Neural crest cell (in vitro differentiated cells): ENCODE measurements at regions not wholly inside any gene's neighbourhood (a gene's known extent, or its start where the extent isn't known, plus 50 kb on each side); places are given as distances from the start of the nearest gene placed in this dataset.

Source experiments
- DNase-seq: peaks from one replicate; pipeline ENCODE4 v3.0.0; 2021; ENCODE audit warnings: low read depth, mixed read lengths, low spot score
- H3K27ac Mint-ChIP-seq: one replicate; pipeline ENCODE4 v1.8.0; 2021; ENCODE audit warnings: mild to moderate bottlenecking, mixed read lengths; ENCODE audit not compliant: unreplicated experiment
- H3K27me3 Mint-ChIP-seq: 2 replicates; pipeline ENCODE4 v1.8.0; 2021; ENCODE audit warnings: low read depth, mild to moderate bottlenecking, mixed read lengths
- H3K36me3 Mint-ChIP-seq: 2 replicates; pipeline ENCODE4 v1.8.0; 2021; ENCODE audit warnings: low read depth, mild to moderate bottlenecking, mixed read lengths
- H3K4me1 Mint-ChIP-seq: 2 replicates; pipeline ENCODE4 v1.8.0; 2021; ENCODE audit warnings: mixed read lengths
- H3K4me3 Mint-ChIP-seq: one replicate; pipeline ENCODE4 v1.8.0; 2021; ENCODE audit warnings: mild to moderate bottlenecking, mixed read lengths
- H3K9me3 Mint-ChIP-seq: 2 replicates; pipeline ENCODE4 v1.8.0; 2021; ENCODE audit warnings: mixed read lengths
- TF ChIP-seq, protein P1 (sequence below): fragments of 200-600 bp; sonication (generic); conservative IDR thresholded peaks from 2 replicates; pipeline ENCODE4 v1.5.0; 2021; ENCODE audit warnings: antibody characterized with exemption, mild to moderate bottlenecking

DNA sequence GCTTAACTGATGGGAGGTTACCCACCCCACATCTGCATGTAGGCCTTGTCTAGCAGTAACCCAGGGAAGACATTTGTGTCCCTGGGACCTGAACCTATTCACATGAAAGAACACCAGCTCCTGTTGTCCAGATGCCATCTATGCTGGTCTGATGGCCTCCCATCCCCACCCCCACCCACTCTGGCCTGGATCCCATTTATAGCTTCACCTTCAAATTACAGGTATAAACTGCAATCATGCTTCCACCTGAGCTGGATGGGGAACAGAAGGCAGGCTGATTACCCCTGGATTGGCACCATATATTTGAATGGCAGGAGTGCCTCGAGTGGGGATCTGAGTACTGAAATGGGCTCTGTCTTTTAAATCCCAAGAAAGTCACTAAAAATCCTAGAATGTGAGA is 312.7 kb upstream of the USP24 start:
- no peaks in the 10 kb centered on the region for H3K4me1 Mint-ChIP-seq
- no peak for DNase-seq
- H3K4me3 Mint-ChIP-seq: no peak overlapping the region
- H3K36me3 Mint-ChIP-seq: no peaks in the 10 kb centered on the region
- no peak overlapping the region for H3K27ac Mint-ChIP-seq
- H3K9me3 Mint-ChIP-seq: no peaks in the 10 kb centered on the region
- H3K27me3 Mint-ChIP-seq: no peaks in the 10 kb centered on the region
- TF ChIP-seq, protein P1, sequence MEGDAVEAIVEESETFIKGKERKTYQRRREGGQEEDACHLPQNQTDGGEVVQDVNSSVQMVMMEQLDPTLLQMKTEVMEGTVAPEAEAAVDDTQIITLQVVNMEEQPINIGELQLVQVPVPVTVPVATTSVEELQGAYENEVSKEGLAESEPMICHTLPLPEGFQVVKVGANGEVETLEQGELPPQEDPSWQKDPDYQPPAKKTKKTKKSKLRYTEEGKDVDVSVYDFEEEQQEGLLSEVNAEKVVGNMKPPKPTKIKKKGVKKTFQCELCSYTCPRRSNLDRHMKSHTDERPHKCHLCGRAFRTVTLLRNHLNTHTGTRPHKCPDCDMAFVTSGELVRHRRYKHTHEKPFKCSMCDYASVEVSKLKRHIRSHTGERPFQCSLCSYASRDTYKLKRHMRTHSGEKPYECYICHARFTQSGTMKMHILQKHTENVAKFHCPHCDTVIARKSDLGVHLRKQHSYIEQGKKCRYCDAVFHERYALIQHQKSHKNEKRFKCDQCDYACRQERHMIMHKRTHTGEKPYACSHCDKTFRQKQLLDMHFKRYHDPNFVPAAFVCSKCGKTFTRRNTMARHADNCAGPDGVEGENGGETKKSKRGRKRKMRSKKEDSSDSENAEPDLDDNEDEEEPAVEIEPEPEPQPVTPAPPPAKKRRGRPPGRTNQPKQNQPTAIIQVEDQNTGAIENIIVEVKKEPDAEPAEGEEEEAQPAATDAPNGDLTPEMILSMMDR: no peak

DNA sequence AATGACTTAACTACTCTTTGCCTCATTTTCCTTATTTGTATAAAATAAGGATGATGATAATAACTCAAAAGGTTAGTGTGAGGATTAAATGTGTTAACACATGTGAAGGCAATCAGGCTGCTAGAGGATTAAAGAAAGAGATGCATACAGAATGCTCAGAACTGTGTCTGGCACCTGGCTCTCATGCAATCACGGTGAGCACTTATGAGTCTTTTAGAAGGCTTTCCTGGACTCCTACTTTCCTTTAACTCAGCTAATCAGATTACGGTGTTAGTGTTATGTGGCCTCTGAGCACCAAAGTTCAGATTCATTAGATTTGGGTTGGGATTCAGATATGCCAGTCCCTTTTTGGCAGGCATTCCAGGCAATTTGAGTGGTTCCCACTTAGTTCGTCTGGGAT is 311.6 kb upstream of the USP24 start:
- DNase-seq: no peak
- H3K36me3 Mint-ChIP-seq: no peaks in the 10 kb centered on the region
- no peak overlapping the region for H3K27ac Mint-ChIP-seq
- H3K9me3 Mint-ChIP-seq: no peaks in the 10 kb centered on the region
- no peak overlapping the region for H3K4me3 Mint-ChIP-seq
- TF ChIP-seq, protein P1: no peak
- H3K4me1 Mint-ChIP-seq: no peaks in the 10 kb centered on the region
- no peaks in the 10 kb centered on the region for H3K27me3 Mint-ChIP-seq

DNA sequence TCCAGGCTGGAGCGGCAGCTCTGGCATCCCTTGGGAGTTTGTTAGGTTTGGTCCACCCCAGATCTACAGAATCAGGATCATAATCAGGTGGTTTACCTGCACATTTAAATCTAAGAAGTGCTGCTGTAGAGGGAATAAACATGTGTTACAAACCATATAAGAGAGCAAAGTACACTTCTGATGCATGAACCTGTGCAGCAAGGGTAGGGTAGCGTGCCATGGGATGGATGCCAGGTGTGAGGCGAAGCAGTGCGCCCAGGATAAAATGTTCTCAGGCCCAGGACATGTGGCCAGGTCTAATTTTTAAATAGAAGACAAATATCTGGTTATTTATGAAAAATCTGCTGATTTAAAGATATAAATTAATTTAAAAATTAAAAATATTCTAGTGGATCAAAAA is 308.8 kb upstream of the USP24 start:
- H3K4me1 Mint-ChIP-seq: no peaks in the 10 kb centered on the region

DNA sequence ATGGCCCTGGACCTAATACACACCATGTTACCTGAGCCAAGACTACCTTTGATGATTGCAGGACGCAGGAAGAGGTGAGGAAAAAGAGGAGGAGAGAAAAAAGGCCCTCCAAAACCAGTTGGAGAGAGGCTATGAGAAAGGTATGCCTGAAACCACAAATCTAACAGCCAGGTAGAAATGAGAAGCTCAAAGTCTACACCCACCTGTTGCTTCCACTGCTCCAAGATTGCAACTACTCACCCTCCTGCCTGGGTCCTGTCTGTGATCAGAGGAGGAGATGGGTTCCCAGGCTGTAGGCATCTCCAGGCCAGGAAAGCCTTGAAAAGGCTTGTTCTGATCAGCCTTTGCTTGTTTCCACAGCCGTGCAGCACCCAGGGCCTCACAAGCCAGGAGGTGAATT is 307.8 kb upstream of the USP24 start:
- no peak for DNase-seq
- no peaks in the 10 kb centered on the region for H3K9me3 Mint-ChIP-seq
- H3K27ac Mint-ChIP-seq: no peak overlapping the region
- H3K4me1 Mint-ChIP-seq: no peaks in the 10 kb centered on the region
- no peak overlapping the region for H3K4me3 Mint-ChIP-seq
- no peaks in the 10 kb centered on the region for H3K36me3 Mint-ChIP-seq
- TF ChIP-seq, protein P1: no peak
- H3K27me3 Mint-ChIP-seq: peaks cover 9% of the 10 kb centered on the region

More for the DNA sequence above, 308.8 kb upstream of the USP24 start:
- no peaks in the 10 kb centered on the region for H3K36me3 Mint-ChIP-seq
- no peak overlapping the region for H3K4me3 Mint-ChIP-seq
- TF ChIP-seq, protein P1: no peak
- no peak for DNase-seq
- H3K9me3 Mint-ChIP-seq: no peaks in the 10 kb centered on the region
- H3K27ac Mint-ChIP-seq: no peak overlapping the region
- no peaks in the 10 kb centered on the region for H3K27me3 Mint-ChIP-seq

DNA sequence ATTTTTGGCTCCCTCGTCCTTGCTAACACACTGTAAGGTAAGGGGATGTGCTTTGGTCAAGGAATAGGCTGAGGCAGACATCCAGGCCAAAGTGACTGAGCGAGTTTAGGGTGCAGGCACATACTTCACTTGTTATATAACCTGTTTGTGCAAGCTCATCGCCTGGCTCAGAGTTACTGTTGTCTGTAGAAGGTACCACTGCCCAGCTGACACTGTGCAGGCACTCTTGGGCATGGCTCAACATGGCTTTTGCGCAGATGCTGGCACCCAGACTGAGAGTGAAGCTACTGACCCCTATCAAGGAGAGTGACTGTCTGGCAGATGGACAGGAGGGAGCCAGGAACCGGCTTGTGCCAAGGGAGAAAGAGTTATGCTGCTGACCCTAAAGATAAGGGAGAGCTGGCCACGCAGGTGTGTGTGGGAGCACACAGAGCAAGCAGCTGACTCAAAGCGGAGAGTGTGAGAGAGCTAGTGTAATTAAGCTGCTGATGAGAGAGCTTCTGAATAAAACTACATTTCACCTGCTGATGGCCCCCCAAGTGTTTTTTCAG is 307.3 kb upstream of the USP24 start:
- peaks cover 13% of the 10 kb centered on the region for H3K27me3 Mint-ChIP-seq
- H3K4me1 Mint-ChIP-seq: no peaks in the 10 kb centered on the region
- no peaks in the 10 kb centered on the region for H3K9me3 Mint-ChIP-seq
- H3K27ac Mint-ChIP-seq: no peak overlapping the region
- no peak for DNase-seq
- TF ChIP-seq, protein P1: no peak
- H3K4me3 Mint-ChIP-seq: no peak overlapping the region
- no peaks in the 10 kb centered on the region for H3K36me3 Mint-ChIP-seq
